Liver (tissue), 3 donors: ENCODE measurements at regions not wholly inside any gene's neighbourhood (a gene's known extent, or its start where the extent isn't known, plus 50 kb on each side); places are given as distances from the start of the nearest gene placed in this dataset.

Experiments
- ATF3 ChIP-seq: IDR thresholded peaks from 2 replicates; pipeline ENCODE4 v1.6.1; 2016; ENCODE audit warnings: antibody characterized with exemption
- RAD21 ChIP-seq, 2 donors: IDR thresholded peaks; 2 replicates each; pipeline ENCODE4 v1.6.1; 2016; ENCODE audit warnings: antibody characterized with exemption in 2 of 2, mild to moderate bottlenecking in 2 of 2
- SP1 ChIP-seq: IDR thresholded peaks from 2 replicates; pipeline ENCODE4 v1.6.1; 2018; ENCODE audit warnings: antibody characterized with exemption, mild to moderate bottlenecking
- TAF1 ChIP-seq: conservative IDR thresholded peaks from 2 replicates; pipeline ENCODE4 v1.6.1; 2016; ENCODE audit warnings: antibody characterized with exemption, mild to moderate bottlenecking
- YY1 ChIP-seq: IDR thresholded peaks from 2 replicates; pipeline ENCODE4 v1.6.1; 2016; ENCODE audit warnings: antibody characterized with exemption, mild to moderate bottlenecking
- TF ChIP-seq, protein P1 (sequence below): fragments of 150-350 bp; IDR thresholded peaks from 2 replicates; pipeline ENCODE4 v1.5.1; 2017; ENCODE audit warnings: improper control_type of control experiment, low read depth, low read length; ENCODE audit not compliant: missing input control
- TF ChIP-seq, protein P2 (sequence below): IDR thresholded peaks from 2 replicates; pipeline ENCODE4 v1.6.1; 2016; ENCODE audit warnings: antibody characterized with exemption
- donor health status: healthy.
- donor health status: healthy.

DNA sequence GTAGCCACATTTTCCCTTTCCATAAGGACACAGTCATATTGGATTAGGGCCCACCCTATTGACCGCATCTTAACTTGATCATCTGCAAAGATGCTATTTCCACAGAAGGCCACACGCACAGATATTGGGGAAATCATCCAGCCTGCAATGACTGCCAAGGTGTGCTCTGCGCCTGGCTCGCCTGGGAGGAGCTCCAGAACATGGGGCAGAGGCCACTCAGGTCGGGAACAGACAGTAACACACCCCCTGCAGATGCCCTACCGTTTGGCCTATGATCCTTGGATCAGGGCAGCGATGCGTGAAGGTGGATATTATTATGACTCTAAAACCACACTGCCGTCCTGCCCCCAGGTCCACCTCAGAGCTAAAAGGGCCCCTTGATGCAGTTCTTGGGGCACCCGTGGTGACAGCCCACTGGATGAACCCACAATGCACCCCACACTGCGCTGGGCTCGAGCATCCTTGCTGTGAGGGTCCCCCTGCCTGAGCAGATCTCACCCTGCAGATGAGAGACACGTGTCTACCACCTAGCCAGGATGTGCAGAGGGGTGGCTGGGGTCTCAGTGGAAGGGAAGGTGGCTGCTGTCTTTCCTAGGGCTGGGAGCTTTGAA is 72.9 kb upstream of the ZNF516 start:
- TF ChIP-seq YY1 (no peak), ATF3 (no peak), RAD21 (IDR thresholded peaks at IDR 0.05) (no peak), SP1 (no peak), TAF1 (no peak)
- TF ChIP-seq, protein P1, sequence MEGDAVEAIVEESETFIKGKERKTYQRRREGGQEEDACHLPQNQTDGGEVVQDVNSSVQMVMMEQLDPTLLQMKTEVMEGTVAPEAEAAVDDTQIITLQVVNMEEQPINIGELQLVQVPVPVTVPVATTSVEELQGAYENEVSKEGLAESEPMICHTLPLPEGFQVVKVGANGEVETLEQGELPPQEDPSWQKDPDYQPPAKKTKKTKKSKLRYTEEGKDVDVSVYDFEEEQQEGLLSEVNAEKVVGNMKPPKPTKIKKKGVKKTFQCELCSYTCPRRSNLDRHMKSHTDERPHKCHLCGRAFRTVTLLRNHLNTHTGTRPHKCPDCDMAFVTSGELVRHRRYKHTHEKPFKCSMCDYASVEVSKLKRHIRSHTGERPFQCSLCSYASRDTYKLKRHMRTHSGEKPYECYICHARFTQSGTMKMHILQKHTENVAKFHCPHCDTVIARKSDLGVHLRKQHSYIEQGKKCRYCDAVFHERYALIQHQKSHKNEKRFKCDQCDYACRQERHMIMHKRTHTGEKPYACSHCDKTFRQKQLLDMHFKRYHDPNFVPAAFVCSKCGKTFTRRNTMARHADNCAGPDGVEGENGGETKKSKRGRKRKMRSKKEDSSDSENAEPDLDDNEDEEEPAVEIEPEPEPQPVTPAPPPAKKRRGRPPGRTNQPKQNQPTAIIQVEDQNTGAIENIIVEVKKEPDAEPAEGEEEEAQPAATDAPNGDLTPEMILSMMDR = no peak
- TF ChIP-seq, protein P2, sequence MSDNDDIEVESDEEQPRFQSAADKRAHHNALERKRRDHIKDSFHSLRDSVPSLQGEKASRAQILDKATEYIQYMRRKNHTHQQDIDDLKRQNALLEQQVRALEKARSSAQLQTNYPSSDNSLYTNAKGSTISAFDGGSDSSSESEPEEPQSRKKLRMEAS = no peak
